KMS-11 (cell line): ENCODE measurements at regions not wholly inside any gene's neighbourhood (a gene's known extent, or its start where the extent isn't known, plus 50 kb on each side); places are given as distances from the start of the nearest gene placed in this dataset.

Source experiments
- H2AFZ ChIP-seq: fragments of 200-600 bp; sonication (generic); 2 replicates; pipeline ENCODE4 v1.6.1; 2016; ENCODE audit warnings: antibody characterized with exemption, mixed run types, low read depth
- H3K27ac ChIP-seq: fragments of 200-600 bp; sonication (generic); 2 replicates; pipeline ENCODE4 v1.6.1; 2016; ENCODE audit warnings: mild to moderate bottlenecking, mixed run types
- H3K27me3 ChIP-seq: fragments of 200-600 bp; sonication (generic); 2 replicates; pipeline ENCODE4 v1.6.1; 2017; ENCODE audit warnings: mild to moderate bottlenecking, low read depth, mixed run types, moderate library complexity; ENCODE audit not compliant: insufficient read depth
- H3K36me3 ChIP-seq: fragments of 200-600 bp; sonication (generic); 2 replicates; pipeline ENCODE4 v1.6.1; 2017; ENCODE audit warnings: mild to moderate bottlenecking, mixed run types; ENCODE audit not compliant: insufficient read depth
- H3K4me1 ChIP-seq: fragments of 200-600 bp; sonication (generic); 2 replicates; pipeline ENCODE4 v1.6.1; 2016; ENCODE audit warnings: mild to moderate bottlenecking, low read depth, mixed run types; ENCODE audit not compliant: poor library complexity, severe bottlenecking
- H3K4me2 ChIP-seq: fragments of 200-600 bp; sonication (generic); 2 replicates; pipeline ENCODE4 v1.7.0; 2016; ENCODE audit warnings: mild to moderate bottlenecking, mixed run types
- H3K4me3 ChIP-seq: fragments of 200-600 bp; sonication (generic); IDR thresholded peaks from 2 replicates; pipeline ENCODE4 v1.6.1; 2017; ENCODE audit warnings: low read depth, low read length, mixed read lengths; ENCODE audit not compliant: insufficient read depth
- H3K79me2 ChIP-seq: fragments of 200-600 bp; sonication (generic); 2 replicates; pipeline ENCODE4 v1.6.1; 2016; ENCODE audit warnings: low read depth, mixed run types; ENCODE audit not compliant: insufficient read depth
- H3K9ac ChIP-seq: fragments of 200-600 bp; sonication (generic); 2 replicates; pipeline ENCODE4 v1.6.1; 2016; ENCODE audit warnings: mild to moderate bottlenecking, mixed run types
- H4K20me1 ChIP-seq: fragments of 200-600 bp; sonication (generic); 2 replicates; pipeline ENCODE4 v1.6.1; 2016; ENCODE audit warnings: mild to moderate bottlenecking, mixed run types; ENCODE audit not compliant: insufficient read depth
- CTCF ChIP-seq: fragments of 200-600 bp; sonication (generic); conservative IDR thresholded peaks from 2 replicates; pipeline ENCODE4 v1.6.1; 2017; ENCODE audit warnings: low read depth, mild to moderate bottlenecking, antibody characterized with exemption, low read length, moderate library complexity, mixed read lengths

GRCh38 chr13:60227158-60227557 is 63.4 kb upstream of the DIAPH3 start:
- Histone ChIP-seq H3K4me3 (no peak overlapping the region), H3K4me1 (peaks cover 18% of the 10 kb centered on the region), H3K79me2 (no peaks in the 10 kb centered on the region), H3K9ac (no peak overlapping the region), H3K36me3 (no peaks in the 10 kb centered on the region), H4K20me1 (no peaks in the 10 kb centered on the region), H2AFZ (no peak overlapping the region), H3K27me3 (no peaks in the 10 kb centered on the region), H3K27ac (no peak overlapping the region), H3K4me2 (no peak overlapping the region)
- TF ChIP-seq CTCF, result no peak

- Histone ChIP-seq H4K20me1 (no peaks in the 10 kb centered on the region), H3K9ac (no peak overlapping the region), H3K36me3 (no peaks in the 10 kb centered on the region), H2AFZ (no peak overlapping the region), H3K27ac (no peak overlapping the region), H3K4me2 (peak overlapping the region; percentile 47; the same call in 1 of the 2 replicates), H3K4me1 (peaks cover 18% of the 10 kb centered on the region), H3K79me2 (no peaks in the 10 kb centered on the region), H3K27me3 (no peaks in the 10 kb centered on the region), H3K4me3 (no peak overlapping the region)
- no peak for TF ChIP-seq CTCF
Measured at GRCh38 chr13:60229708-60230272, 66.1 kb upstream of the DIAPH3 start.

GRCh38 chr13:60230593-60230992 is 66.9 kb upstream of the DIAPH3 start:
- Histone ChIP-seq H3K4me2 (peak overlapping the region; percentile 47), H3K9ac (no peak overlapping the region), H3K27ac (no peak overlapping the region; the same call in 1 of the 2 replicates), H3K79me2 (no peaks in the 10 kb centered on the region), H3K4me1 (peaks cover 18% of the 10 kb centered on the region), H4K20me1 (no peaks in the 10 kb centered on the region), H3K4me3 (no peak overlapping the region), H3K36me3 (no peaks in the 10 kb centered on the region), H2AFZ (no peak overlapping the region), H3K27me3 (no peaks in the 10 kb centered on the region)
- no peak for TF ChIP-seq CTCF

- Histone ChIP-seq H3K79me2 (no peaks in the 10 kb centered on the region), H3K27me3 (no peaks in the 10 kb centered on the region), H3K4me1 (no peaks in the 10 kb centered on the region), H3K36me3 (no peaks in the 10 kb centered on the region), H4K20me1 (no peaks in the 10 kb centered on the region), H3K4me2 (no peak overlapping the region), H3K9ac (no peak overlapping the region), H3K4me3 (no peak overlapping the region), H2AFZ (no peak overlapping the region), H3K27ac (no peak overlapping the region)
- no peak for TF ChIP-seq CTCF
Measured at GRCh38 chr13:60242043-60242595, 78.4 kb upstream of the DIAPH3 start.
